ENCODE measurements at regions not wholly inside any gene's neighbourhood (a gene's known extent, or its start where the extent isn't known, plus 50 kb on each side); places are given as distances from the start of the nearest gene placed in this dataset.

DNA sequence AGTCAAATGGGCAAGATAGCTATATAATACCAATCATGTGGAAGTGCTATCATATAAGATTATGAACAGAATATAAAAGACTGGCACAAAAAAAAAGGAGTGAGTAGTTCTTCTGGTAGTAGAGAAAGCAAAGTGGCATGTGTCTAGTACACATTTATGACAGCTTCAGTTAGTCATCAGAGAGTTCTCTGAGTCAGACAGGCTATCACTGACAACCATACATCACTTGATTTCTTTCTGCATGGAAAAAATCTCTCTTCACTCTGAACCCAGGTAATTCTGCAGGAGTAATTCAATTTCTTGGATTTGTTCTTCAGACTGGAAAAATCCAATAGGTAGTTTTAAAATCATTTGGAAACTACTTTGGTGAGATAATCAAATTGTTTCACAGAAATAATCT, 286.8 kb upstream of the ANO3 start:
- Histone ChIP-seq H3K9me1 (ENCODE audit: control insufficient read depth, extremely low read depth, insufficient read depth, low read length) (no peaks in the 10 kb centered on the region), H3K36me3 (ENCODE audit: control insufficient read depth in 2 of 2, extremely low read depth in 1 of 2, insufficient read depth in 2 of 2, low read length in 2 of 2) (no peaks in the 10 kb centered on the region), H4K20me1 (ENCODE audit: control insufficient read depth, extremely low read depth, insufficient read depth, low read length) (no peaks in the 10 kb centered on the region), H3K27ac (ENCODE audit: control insufficient read depth, insufficient read depth, low read length) (no peak overlapping the region), H3K79me2 (ENCODE audit: control insufficient read depth, insufficient read depth, low read length) (no peaks in the 10 kb centered on the region), H3K4me1 (ENCODE audit: control insufficient read depth, extremely low read depth, insufficient read depth, low read length) (no peaks in the 10 kb centered on the region), H3K9ac (ENCODE audit: control insufficient read depth, extremely low read depth, insufficient read depth, low read length) (no peak overlapping the region), H3K9me3 (ENCODE audit: control insufficient read depth, low read depth, low read length) (no peaks in the 10 kb centered on the region), H3K27me3 (ENCODE audit: control insufficient read depth, extremely low read depth, insufficient read depth, low read length) (no peaks in the 10 kb centered on the region), H3K4me3 (ENCODE audit: control insufficient read depth in 2 of 3, extremely low read depth in 1 of 3, insufficient read depth in 2 of 3, low read depth in 1 of 3, low read length in 3 of 3) (no peak overlapping the region), H2AFZ (ENCODE audit: control insufficient read depth, low read length) (no peak overlapping the region), H3K4me2 (ENCODE audit: control insufficient read depth, extremely low read depth, insufficient read depth, low read depth, low read length) (no peak overlapping the region)
- dilution Hi-C loops (cut with MboI; ENCODE audit: extremely low pct_ligation_motif_present, low sequenced_read_pairs) = no loop called here
- DNase-seq (ENCODE audit: low read depth, low spot score) (no peak), FAIRE-seq (no peak)
- TF ChIP-seq EZH2 (IDR thresholded peaks at IDR 0.05; ENCODE audit: low read length) = no peak
- TF ChIP-seq CTCF (optimal IDR thresholded peaks at IDR 0.05 in 1 of 3, IDR thresholded peaks at IDR 0.05 in 1 of 3, conservative IDR thresholded peaks at IDR 0.05 in 1 of 3; ENCODE audit: extremely low read depth in 1 of 3, insufficient read depth in 2 of 3, low read length in 3 of 3) = no peak

GRCh38 chr11:26048271-26048670, 283.7 kb upstream of the ANO3 start:
- no peaks in the 10 kb centered on the region for H3K9me1 ChIP-seq (ENCODE audit: control insufficient read depth, extremely low read depth, insufficient read depth, low read length)
- dilution Hi-C loops (cut with MboI; ENCODE audit: extremely low pct_ligation_motif_present, low sequenced_read_pairs) = no loop called here

More at GRCh38 chr11:26048271-26048670, 283.7 kb upstream of the ANO3 start:
- FAIRE-seq = no peak
- no peak overlapping the region for H3K4me3 ChIP-seq (ENCODE audit: control insufficient read depth in 2 of 3, extremely low read depth in 1 of 3, insufficient read depth in 2 of 3, low read depth in 1 of 3, low read length in 3 of 3)
- no peak for DNase-seq (ENCODE audit: low read depth, low spot score)
- no peaks in the 10 kb centered on the region for H3K79me2 ChIP-seq (ENCODE audit: control insufficient read depth, insufficient read depth, low read length)
- no peaks in the 10 kb centered on the region for H3K4me1 ChIP-seq (ENCODE audit: control insufficient read depth, extremely low read depth, insufficient read depth, low read length)
- TF ChIP-seq EZH2 (IDR thresholded peaks at IDR 0.05; ENCODE audit: low read length) (no peak), CTCF (optimal IDR thresholded peaks at IDR 0.05 in 1 of 3, IDR thresholded peaks at IDR 0.05 in 1 of 3, conservative IDR thresholded peaks at IDR 0.05 in 1 of 3; ENCODE audit: extremely low read depth in 1 of 3, insufficient read depth in 2 of 3, low read length in 3 of 3) (no peak)
- H3K9ac ChIP-seq (ENCODE audit: control insufficient read depth, extremely low read depth, insufficient read depth, low read length) = no peak overlapping the region
- H3K4me2 ChIP-seq (ENCODE audit: control insufficient read depth, extremely low read depth, insufficient read depth, low read depth, low read length) = no peak overlapping the region
- no peaks in the 10 kb centered on the region for H3K36me3 ChIP-seq (ENCODE audit: control insufficient read depth in 2 of 2, extremely low read depth in 1 of 2, insufficient read depth in 2 of 2, low read length in 2 of 2)
- H3K27ac ChIP-seq (ENCODE audit: control insufficient read depth, insufficient read depth, low read length) = no peak overlapping the region
- H4K20me1 ChIP-seq (ENCODE audit: control insufficient read depth, extremely low read depth, insufficient read depth, low read length) = no peaks in the 10 kb centered on the region
- H3K9me3 ChIP-seq (ENCODE audit: control insufficient read depth, low read depth, low read length) = no peaks in the 10 kb centered on the region
- no peak overlapping the region for H2AFZ ChIP-seq (ENCODE audit: control insufficient read depth, low read length)
- no peaks in the 10 kb centered on the region for H3K27me3 ChIP-seq (ENCODE audit: control insufficient read depth, extremely low read depth, insufficient read depth, low read length)

Measured in keratinocyte (primary cell).